ENCODE measurements at regions not wholly inside any gene's neighbourhood (a gene's known extent, or its start where the extent isn't known, plus 50 kb on each side); places are given as distances from the start of the nearest gene placed in this dataset.

DNA sequence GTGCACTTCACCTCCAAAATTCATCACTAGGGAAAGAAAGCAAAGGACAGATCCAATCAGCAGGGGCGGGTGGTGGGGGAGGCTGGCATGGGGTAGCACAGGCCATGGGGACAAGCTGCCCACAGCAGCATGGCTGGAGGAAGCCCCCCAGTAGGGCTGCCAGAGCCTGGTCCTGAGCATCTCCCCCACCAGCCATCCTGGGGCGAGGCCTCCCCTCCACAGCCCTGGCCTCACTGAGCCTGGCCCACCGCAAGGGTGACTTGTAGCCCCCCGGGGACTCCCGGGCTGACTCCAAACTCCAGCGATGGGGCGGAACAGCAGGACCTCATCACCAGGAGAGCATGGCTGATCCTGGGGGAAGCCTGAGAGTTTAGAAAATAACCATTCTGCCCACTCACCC lies 92.4 kb upstream of the TCERG1L start:
- no peaks in the 10 kb centered on the region for H3K4me1 ChIP-seq (ENCODE audit: control insufficient read depth, low read depth, low read length)
- no peaks in the 10 kb centered on the region for H3K79me2 ChIP-seq (ENCODE audit: control insufficient read depth, insufficient read depth, low read length)
- no peak overlapping the region for H4K5ac ChIP-seq (ENCODE audit: low read length)
- H3K18ac ChIP-seq (ENCODE audit: low read length), result no peak overlapping the region
- DNase-seq, result no peak
- no peaks in the 10 kb centered on the region for H3K36me3 ChIP-seq (ENCODE audit: control insufficient read depth, insufficient read depth, low read length)
- H3K4me3 ChIP-seq (ENCODE audit: low read length), result no peak overlapping the region
- no peak overlapping the region for H3K27ac ChIP-seq (ENCODE audit: low read depth, low read length)
- H3K23ac ChIP-seq (ENCODE audit: low read length), result no peak overlapping the region
- H2BK120ac ChIP-seq (ENCODE audit: low read depth, low read length), result no peak overlapping the region
- no peak overlapping the region for H3K56ac ChIP-seq (ENCODE audit: low read length)
- no peak overlapping the region for H3K4me2 ChIP-seq (ENCODE audit: low read length)
- no peak overlapping the region for H4K8ac ChIP-seq (ENCODE audit: low read depth, low read length)
- WGBS (ENCODE audit: extremely low coverage, insufficient coverage, low lambda C conversion rate), result no CpG with 5 or more reads among the region's 7 CpGs
- no peak overlapping the region for H2BK15ac ChIP-seq (replicated peaks; ENCODE audit: low read depth)
- H3K27me3 ChIP-seq (ENCODE audit: insufficient read depth, low read length, poor library complexity), result no peaks in the 10 kb centered on the region
- no peak overlapping the region for H3K4ac ChIP-seq (ENCODE audit: low read depth, low read length)
- H3K79me1 ChIP-seq (ENCODE audit: low read length), result no peaks in the 10 kb centered on the region
- no peak overlapping the region for H2AK5ac ChIP-seq (ENCODE audit: low read length)
- no peak overlapping the region for H3K9ac ChIP-seq (ENCODE audit: low read length)
- no peak overlapping the region for H2BK5ac ChIP-seq (ENCODE audit: low read length)

DNA sequence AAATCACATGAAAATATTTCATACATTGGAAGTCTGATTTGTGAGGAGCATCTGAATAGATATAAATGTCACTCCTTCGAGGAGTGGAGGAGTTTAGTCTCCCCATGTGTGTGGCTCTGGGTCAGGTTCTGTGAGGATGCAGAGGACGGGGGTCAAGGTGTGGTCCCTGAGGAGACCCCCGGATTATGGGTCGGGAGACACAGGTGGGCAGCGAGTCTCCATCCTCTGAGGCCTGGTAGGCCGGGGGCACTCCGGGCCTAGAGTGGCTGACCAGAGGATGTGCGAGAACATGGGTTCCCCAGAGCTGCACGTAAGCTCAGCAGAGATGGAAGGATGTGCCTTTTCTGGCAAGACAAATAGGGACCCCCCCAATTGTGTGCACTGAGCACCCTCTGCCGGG lies 93.4 kb upstream of the TCERG1L start:
- H4K8ac ChIP-seq (ENCODE audit: low read depth, low read length), result no peak overlapping the region
- H3K4me2 ChIP-seq (ENCODE audit: low read length), result no peak overlapping the region
- WGBS (ENCODE audit: extremely low coverage, insufficient coverage, low lambda C conversion rate), result no CpG with 5 or more reads among the region's 10 CpGs
- H3K79me2 ChIP-seq (ENCODE audit: control insufficient read depth, insufficient read depth, low read length), result no peaks in the 10 kb centered on the region
- no peak overlapping the region for H3K27ac ChIP-seq (ENCODE audit: low read depth, low read length)
- H2BK15ac ChIP-seq (replicated peaks; ENCODE audit: low read depth), result no peak overlapping the region
- H3K79me1 ChIP-seq (ENCODE audit: low read length), result no peaks in the 10 kb centered on the region
- H3K18ac ChIP-seq (ENCODE audit: low read length), result no peak overlapping the region
- no peak overlapping the region for H2BK120ac ChIP-seq (ENCODE audit: low read depth, low read length)
- no peak overlapping the region for H3K9ac ChIP-seq (ENCODE audit: low read length)
- H3K23ac ChIP-seq (ENCODE audit: low read length), result no peak overlapping the region
- no peaks in the 10 kb centered on the region for H3K27me3 ChIP-seq (ENCODE audit: insufficient read depth, low read length, poor library complexity)
- no peak overlapping the region for H4K5ac ChIP-seq (ENCODE audit: low read length)
- H3K4ac ChIP-seq (ENCODE audit: low read depth, low read length), result no peak overlapping the region
- H3K4me3 ChIP-seq (ENCODE audit: low read length), result no peak overlapping the region
- H3K56ac ChIP-seq (ENCODE audit: low read length), result no peak overlapping the region
- no peak overlapping the region for H2AK5ac ChIP-seq (ENCODE audit: low read length)
- H2BK5ac ChIP-seq (ENCODE audit: low read length), result no peak overlapping the region
- no peak for DNase-seq
- H3K36me3 ChIP-seq (ENCODE audit: control insufficient read depth, insufficient read depth, low read length), result no peaks in the 10 kb centered on the region
- no peaks in the 10 kb centered on the region for H3K4me1 ChIP-seq (ENCODE audit: control insufficient read depth, low read depth, low read length)

DNA sequence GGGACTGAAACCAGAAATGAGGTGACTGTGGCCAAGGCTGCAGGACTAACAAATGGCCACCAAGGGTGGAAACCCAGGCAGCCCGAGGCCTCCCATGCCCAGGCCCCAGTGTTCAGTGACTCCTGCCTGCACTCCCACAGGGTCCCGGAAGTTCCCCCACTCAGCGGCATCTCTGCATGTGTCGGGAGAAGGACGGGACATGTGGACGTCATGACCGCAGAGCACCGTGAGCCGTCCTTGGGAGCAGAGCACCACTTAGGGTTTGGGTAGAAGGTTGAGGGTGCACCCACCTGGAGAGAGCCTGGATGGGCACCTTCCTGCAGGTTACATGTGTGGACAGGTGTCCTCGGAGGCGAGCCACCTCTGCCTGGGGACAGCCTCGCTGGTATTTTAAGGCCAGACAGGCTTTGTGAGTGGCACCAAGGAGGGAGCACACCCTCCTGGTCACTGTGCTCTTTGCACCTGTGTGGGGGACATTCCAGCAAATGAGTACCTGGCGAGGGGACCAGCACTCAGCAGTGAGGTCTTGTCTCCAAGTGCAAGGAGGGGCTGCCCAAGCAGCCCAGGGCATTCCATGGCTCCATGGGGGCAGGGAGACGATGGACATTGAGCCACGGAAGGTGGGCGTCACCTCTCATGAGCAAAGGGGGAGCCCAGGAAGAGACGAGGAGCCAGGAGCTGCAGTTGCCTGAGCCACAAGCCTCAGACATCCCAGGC lies 95.3 kb upstream of the TCERG1L start:
- Histone ChIP-seq H3K79me2 (ENCODE audit: control insufficient read depth, insufficient read depth, low read length) (no peaks in the 10 kb centered on the region), H2AK5ac (ENCODE audit: low read length) (no peak overlapping the region), H3K56ac (ENCODE audit: low read length) (no peak overlapping the region), H4K8ac (ENCODE audit: low read depth, low read length) (no peak overlapping the region), H3K36me3 (ENCODE audit: control insufficient read depth, insufficient read depth, low read length) (no peaks in the 10 kb centered on the region), H3K4me3 (ENCODE audit: low read length) (no peak overlapping the region), H2BK15ac (replicated peaks; ENCODE audit: low read depth) (no peak overlapping the region), H4K5ac (ENCODE audit: low read length) (no peak overlapping the region), H2BK5ac (ENCODE audit: low read length) (no peak overlapping the region), H3K18ac (ENCODE audit: low read length) (no peak overlapping the region), H3K4me1 (ENCODE audit: control insufficient read depth, low read depth, low read length) (no peaks in the 10 kb centered on the region), H3K79me1 (ENCODE audit: low read length) (no peaks in the 10 kb centered on the region), H3K9ac (ENCODE audit: low read length) (no peak overlapping the region), H3K4ac (ENCODE audit: low read depth, low read length) (no peak overlapping the region), H2BK120ac (ENCODE audit: low read depth, low read length) (no peak overlapping the region), H3K27me3 (ENCODE audit: insufficient read depth, low read length, poor library complexity) (no peaks in the 10 kb centered on the region), H3K27ac (ENCODE audit: low read depth, low read length) (no peak overlapping the region), H3K23ac (ENCODE audit: low read length) (no peak overlapping the region), H3K4me2 (ENCODE audit: low read length) (no peak overlapping the region)
- no CpG with 5 or more reads among the region's 17 CpGs for WGBS (ENCODE audit: extremely low coverage, insufficient coverage, low lambda C conversion rate)
- DNase-seq, result no peak

DNA sequence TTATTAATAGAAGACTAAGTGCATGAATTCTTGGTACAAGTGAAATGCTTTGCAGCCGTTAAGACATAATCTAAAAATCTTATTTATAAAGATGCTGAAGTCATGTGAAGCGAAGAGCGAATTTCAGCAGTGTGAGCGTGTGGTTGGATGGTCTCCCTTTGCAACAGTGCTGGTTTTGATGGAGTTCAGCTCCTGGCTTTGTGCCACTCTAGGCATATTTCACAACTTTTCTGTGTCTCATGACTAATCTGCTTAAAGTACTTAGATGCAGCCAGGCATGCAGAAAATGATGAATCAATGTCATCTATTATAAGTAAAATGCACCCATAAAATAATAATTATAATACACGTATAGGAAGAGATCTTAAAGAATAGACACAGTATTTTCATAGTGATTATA lies 107.2 kb upstream of the TCERG1L start:
- no peak overlapping the region for H4K5ac ChIP-seq (ENCODE audit: low read length)
- no peak for DNase-seq
- no peak overlapping the region for H3K23ac ChIP-seq (ENCODE audit: low read length)
- H3K4ac ChIP-seq (ENCODE audit: low read depth, low read length), result no peak overlapping the region
- no peaks in the 10 kb centered on the region for H3K4me1 ChIP-seq (ENCODE audit: control insufficient read depth, low read depth, low read length)
- H2AK5ac ChIP-seq (ENCODE audit: low read length), result no peak overlapping the region
- no peak overlapping the region for H2BK15ac ChIP-seq (replicated peaks; ENCODE audit: low read depth)
- no peak overlapping the region for H3K4me2 ChIP-seq (ENCODE audit: low read length)
- no CpG with 5 or more reads among the region's 5 CpGs for WGBS (ENCODE audit: extremely low coverage, insufficient coverage, low lambda C conversion rate)
- H3K79me2 ChIP-seq (ENCODE audit: control insufficient read depth, insufficient read depth, low read length), result no peaks in the 10 kb centered on the region
- H3K9ac ChIP-seq (ENCODE audit: low read length), result no peak overlapping the region
- H3K36me3 ChIP-seq (ENCODE audit: control insufficient read depth, insufficient read depth, low read length), result no peaks in the 10 kb centered on the region
- H3K79me1 ChIP-seq (ENCODE audit: low read length), result no peaks in the 10 kb centered on the region
- H3K27me3 ChIP-seq (ENCODE audit: insufficient read depth, low read length, poor library complexity), result no peaks in the 10 kb centered on the region
- no peak overlapping the region for H2BK120ac ChIP-seq (ENCODE audit: low read depth, low read length)
- H2BK5ac ChIP-seq (ENCODE audit: low read length), result no peak overlapping the region
- no peak overlapping the region for H3K18ac ChIP-seq (ENCODE audit: low read length)
- H4K8ac ChIP-seq (ENCODE audit: low read depth, low read length), result no peak overlapping the region
- H3K27ac ChIP-seq (ENCODE audit: low read depth, low read length), result no peak overlapping the region
- H3K4me3 ChIP-seq (ENCODE audit: low read length), result no peak overlapping the region
- no peak overlapping the region for H3K56ac ChIP-seq (ENCODE audit: low read length)

DNA sequence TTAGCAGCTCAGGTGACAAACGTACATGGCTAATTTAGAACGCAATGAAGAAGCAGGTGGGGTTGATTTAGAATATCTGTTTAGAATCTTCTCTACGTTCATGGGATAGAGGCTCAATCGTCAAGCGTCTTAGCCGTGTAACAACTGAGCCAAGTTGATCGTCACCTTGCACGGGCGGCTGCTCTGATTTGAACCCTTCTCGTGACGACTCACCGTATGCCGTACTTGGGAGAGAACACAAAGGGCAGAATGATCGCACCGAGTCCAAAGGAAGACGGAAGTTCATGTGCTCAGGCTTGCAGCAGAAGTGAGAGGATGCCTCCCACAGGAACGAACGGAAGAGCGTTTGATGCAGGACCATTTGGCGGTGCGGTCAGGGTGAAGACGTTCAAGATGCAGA lies 108.3 kb upstream of the TCERG1L start:
- H2BK15ac ChIP-seq (replicated peaks; ENCODE audit: low read depth), result no peak overlapping the region
- no peak overlapping the region for H3K56ac ChIP-seq (ENCODE audit: low read length)
- no peaks in the 10 kb centered on the region for H3K27me3 ChIP-seq (ENCODE audit: insufficient read depth, low read length, poor library complexity)
- no peak overlapping the region for H3K27ac ChIP-seq (ENCODE audit: low read depth, low read length)
- no peak overlapping the region for H4K5ac ChIP-seq (ENCODE audit: low read length)
- H3K4me2 ChIP-seq (ENCODE audit: low read length), result no peak overlapping the region
- no peaks in the 10 kb centered on the region for H3K4me1 ChIP-seq (ENCODE audit: control insufficient read depth, low read depth, low read length)
- H3K79me2 ChIP-seq (ENCODE audit: control insufficient read depth, insufficient read depth, low read length), result no peaks in the 10 kb centered on the region
- no peak overlapping the region for H3K4ac ChIP-seq (ENCODE audit: low read depth, low read length)
- no peaks in the 10 kb centered on the region for H3K79me1 ChIP-seq (ENCODE audit: low read length)
- no peak for DNase-seq
- H4K8ac ChIP-seq (ENCODE audit: low read depth, low read length), result no peak overlapping the region
- H3K9ac ChIP-seq (ENCODE audit: low read length), result no peak overlapping the region
- no CpG with 5 or more reads among the region's 22 CpGs for WGBS (ENCODE audit: extremely low coverage, insufficient coverage, low lambda C conversion rate)
- no peak overlapping the region for H3K4me3 ChIP-seq (ENCODE audit: low read length)
- H3K23ac ChIP-seq (ENCODE audit: low read length), result no peak overlapping the region
- no peak overlapping the region for H2BK5ac ChIP-seq (ENCODE audit: low read length)
- no peaks in the 10 kb centered on the region for H3K36me3 ChIP-seq (ENCODE audit: control insufficient read depth, insufficient read depth, low read length)
- no peak overlapping the region for H3K18ac ChIP-seq (ENCODE audit: low read length)
- H2AK5ac ChIP-seq (ENCODE audit: low read length), result no peak overlapping the region
- no peak overlapping the region for H2BK120ac ChIP-seq (ENCODE audit: low read depth, low read length)

DNA sequence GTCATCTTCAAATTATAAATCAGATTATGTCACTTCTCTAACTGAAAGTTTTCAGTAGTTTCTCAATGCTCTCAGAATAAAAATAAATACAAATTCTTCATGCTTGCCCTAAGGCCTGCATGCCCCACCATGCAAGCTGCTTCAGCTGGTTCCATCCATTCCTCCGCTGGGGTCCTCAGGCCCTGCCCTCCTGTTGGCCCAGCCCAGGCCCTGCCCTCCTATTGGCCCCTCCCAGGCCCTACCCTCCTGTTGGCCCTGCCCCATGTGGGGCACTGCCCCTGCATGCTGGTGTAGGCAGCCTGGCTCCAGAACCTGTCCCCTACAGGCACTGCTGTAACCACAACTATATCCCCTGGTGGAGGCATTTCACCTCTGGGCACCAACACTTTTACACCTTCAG lies 109.3 kb upstream of the TCERG1L start:
- no peaks in the 10 kb centered on the region for H3K4me1 ChIP-seq (ENCODE audit: control insufficient read depth, low read depth, low read length)
- H3K4me3 ChIP-seq (ENCODE audit: low read length), result no peak overlapping the region
- no peak overlapping the region for H3K18ac ChIP-seq (ENCODE audit: low read length)
- no peak overlapping the region for H3K56ac ChIP-seq (ENCODE audit: low read length)
- no peak overlapping the region for H4K8ac ChIP-seq (ENCODE audit: low read depth, low read length)
- no peak overlapping the region for H3K4me2 ChIP-seq (ENCODE audit: low read length)
- no peak overlapping the region for H3K9ac ChIP-seq (ENCODE audit: low read length)
- H4K5ac ChIP-seq (ENCODE audit: low read length), result no peak overlapping the region
- no peak overlapping the region for H2BK120ac ChIP-seq (ENCODE audit: low read depth, low read length)
- no peak overlapping the region for H2BK5ac ChIP-seq (ENCODE audit: low read length)
- DNase-seq, result no peak
- no peaks in the 10 kb centered on the region for H3K27me3 ChIP-seq (ENCODE audit: insufficient read depth, low read length, poor library complexity)
- H3K36me3 ChIP-seq (ENCODE audit: control insufficient read depth, insufficient read depth, low read length), result no peaks in the 10 kb centered on the region
- no peaks in the 10 kb centered on the region for H3K79me2 ChIP-seq (ENCODE audit: control insufficient read depth, insufficient read depth, low read length)
- no peaks in the 10 kb centered on the region for H3K79me1 ChIP-seq (ENCODE audit: low read length)
- no peak overlapping the region for H3K27ac ChIP-seq (ENCODE audit: low read depth, low read length)
- H2BK15ac ChIP-seq (replicated peaks; ENCODE audit: low read depth), result no peak overlapping the region
- H3K23ac ChIP-seq (ENCODE audit: low read length), result no peak overlapping the region
- no peak overlapping the region for H2AK5ac ChIP-seq (ENCODE audit: low read length)
- H3K4ac ChIP-seq (ENCODE audit: low read depth, low read length), result no peak overlapping the region
- no CpG with 5 or more reads among the region's 1 CpG for WGBS (ENCODE audit: extremely low coverage, insufficient coverage, low lambda C conversion rate)
